CD4-positive, alpha-beta T cell (primary cell): ENCODE measurements at regions not wholly inside any gene's neighbourhood (a gene's known extent, or its start where the extent isn't known, plus 50 kb on each side); places are given as distances from the start of the nearest gene placed in this dataset.

Experiments used
- ATAC-seq: fragments of 200-7000 bp; cut with Tn5 transposase; one replicate; pipeline ENCODE4 v1.10.0; 2022; ENCODE audit warnings: mild to moderate bottlenecking; ENCODE audit not compliant: poor library complexity
- CTCF ChIA-PET: fragments of 350-600 bp; sonication (Branson Sonifier 250); formaldehyde crosslinking; loops from one replicate; lab custom pipeline; 2021; ENCODE audit warnings: antibody characterized with exemption, inconsistent platforms; lab: Charles Lee
- POLR2A ChIA-PET: fragments of 350-600 bp; sonication (Branson Sonifier 250); formaldehyde crosslinking; loops from one replicate; lab custom pipeline; 2021; ENCODE audit warnings: antibody characterized with exemption, inconsistent platforms; lab: Charles Lee
- DNase-seq, 14 experiments: peaks; one replicate each; pipeline ENCODE4 v3.0.0-alpha.2; 2013 to 2020; ENCODE audit warnings: mixed read lengths in 2 of 14
- H3K27ac ChIP-seq, 2 donors: one replicate each; pipeline versions ENCODE4 v1.5.1 to v1.7.0; 2013; ENCODE audit warnings: low read length in 2 of 2, low read depth in 1 of 2, mild to moderate bottlenecking in 1 of 2
- H3K27me3 ChIP-seq, 2 experiments: 1 replicate in 1 of 2; 2 replicates in 1 of 2; pipeline versions ENCODE4 v1.6.1 to v1.7.0; 2013; ENCODE audit warnings: low read length in 2 of 2, control low read depth in 1 of 2, mild to moderate bottlenecking in 1 of 2, moderate library complexity in 1 of 2; ENCODE audit not compliant: insufficient read depth in 2 of 2, control insufficient read depth in 1 of 2
- H3K36me3 ChIP-seq: one replicate; pipeline ENCODE4 v1.6.1; 2013; ENCODE audit warnings: low read length, control low read depth; ENCODE audit not compliant: insufficient read depth
- H3K4me1 ChIP-seq: one replicate; pipeline ENCODE4 v1.6.1; 2013; ENCODE audit warnings: low read length, control low read depth; ENCODE audit not compliant: insufficient read depth
- H3K4me3 ChIP-seq: one replicate; pipeline ENCODE4 v1.5.1; 2013; ENCODE audit warnings: mild to moderate bottlenecking, low read length, moderate library complexity
- H3K9me3 ChIP-seq, 2 experiments: 1 replicate in 1 of 2; 2 replicates in 1 of 2; pipeline versions ENCODE4 v1.6.1 to v1.7.0; 2013; ENCODE audit warnings: low read length in 2 of 2, mild to moderate bottlenecking in 2 of 2, control low read depth in 1 of 2, moderate library complexity in 1 of 2; ENCODE audit not compliant: control insufficient read depth in 1 of 2, insufficient read depth in 1 of 2
- H3K27ac Mint-ChIP-seq: one replicate; pipeline ENCODE4 v1.8.0; 2020; ENCODE audit warnings: mixed read lengths
- H3K27me3 Mint-ChIP-seq: one replicate; pipeline ENCODE4 v1.8.0; 2021; ENCODE audit warnings: mixed read lengths
- H3K36me3 Mint-ChIP-seq: one replicate; pipeline ENCODE4 v1.8.0; 2021; ENCODE audit warnings: low read depth, mixed read lengths
- H3K4me1 Mint-ChIP-seq: one replicate; pipeline ENCODE4 v1.8.0; 2021; ENCODE audit warnings: low read depth, mixed read lengths
- H3K4me3 Mint-ChIP-seq: one replicate; pipeline ENCODE4 v1.8.0; 2020; ENCODE audit warnings: mild to moderate bottlenecking, mixed read lengths
- H3K9me3 Mint-ChIP-seq: one replicate; pipeline ENCODE4 v1.8.0; 2020; ENCODE audit warnings: mixed read lengths
- CTCF ChIP-seq: fragments of 200-600 bp; IDR thresholded peaks from one replicate; pipeline ENCODE4 v1.8.0; 2022; ENCODE audit warnings: antibody characterized with exemption, mild to moderate bottlenecking
- intact Hi-C, 2 experiments: fragments of 100-400 bp; cut with DNase I in 1 of 2; cut with micrococcal nuclease in 1 of 2; formaldehyde crosslinking; loops; one replicate each; pipeline versions ENCODE4 v1.15.1 to v1.9.0; 2023 to 2025; cut with DNase I, micrococcal nuclease

GRCh38 chr4:152064753-152065152 is 303.9 kb upstream of the GATB start:
- no peaks in the 10 kb centered on the region for H3K27me3 Mint-ChIP-seq
- H3K27ac ChIP-seq = no peak overlapping the region
- CTCF ChIA-PET = interaction anchor here (1.1 kb wide), 1 partner anchor 38 kb away, joined by 4 read pairs; no protein-coding TSS in a partner anchor
- ATAC-seq = no peak
- intact Hi-C loops = loop anchor here (5.0 to 10.0 kb wide), 3 partner anchors 53 to 290 kb away; no protein-coding TSS in a partner anchor
- no peak overlapping the region for H3K4me3 ChIP-seq
- H3K36me3 Mint-ChIP-seq = no peaks in the 10 kb centered on the region
- no peaks in the 10 kb centered on the region for H3K27me3 ChIP-seq
- peaks cover 4% of the 10 kb centered on the region for H3K9me3 Mint-ChIP-seq
- H3K36me3 ChIP-seq = no peaks in the 10 kb centered on the region
- no peak overlapping the region for H3K4me3 Mint-ChIP-seq
- POLR2A ChIA-PET = interaction anchor here (2.1 kb wide), 1 partner anchor 36 kb away, joined by 11 read pairs; no protein-coding TSS in a partner anchor
- H3K4me1 Mint-ChIP-seq = peaks cover 63% of the 10 kb centered on the region
- H3K4me1 ChIP-seq = peaks cover 31% of the 10 kb centered on the region
- no peak for TF ChIP-seq CTCF
- no peaks in the 10 kb centered on the region for H3K9me3 ChIP-seq
- no peak for DNase-seq
- no peak overlapping the region for H3K27ac Mint-ChIP-seq

- peaks cover 63% of the 10 kb centered on the region for H3K4me1 Mint-ChIP-seq
- H3K4me1 ChIP-seq = peaks cover 31% of the 10 kb centered on the region
- CTCF ChIA-PET = interaction anchor here (0.7 to 1.1 kb wide), 2 partner anchors 9 to 38 kb away, joined by 3 to 4 read pairs; no protein-coding TSS in a partner anchor
- no peak overlapping the region for H3K4me3 ChIP-seq
- POLR2A ChIA-PET = interaction anchor here (0.9 to 2.1 kb wide), 2 partner anchors 36 to 73 kb away, joined by 4 to 11 read pairs; no protein-coding TSS in a partner anchor
- no peak overlapping the region for H3K4me3 Mint-ChIP-seq
- no peak for TF ChIP-seq CTCF
- H3K9me3 ChIP-seq = no peaks in the 10 kb centered on the region
- H3K27ac ChIP-seq = no peak overlapping the region
- no peaks in the 10 kb centered on the region for H3K36me3 Mint-ChIP-seq
- peaks cover 4% of the 10 kb centered on the region for H3K9me3 Mint-ChIP-seq
- intact Hi-C loops = loop anchor here in 1 of 2 experiments (10.0 kb wide), 1 partner anchor 291 kb away; no protein-coding TSS in a partner anchor
- H3K36me3 ChIP-seq = no peaks in the 10 kb centered on the region
- no peak for ATAC-seq
- no peaks in the 10 kb centered on the region for H3K27me3 ChIP-seq
- no peaks in the 10 kb centered on the region for H3K27me3 Mint-ChIP-seq
- no peak for DNase-seq
- peak overlapping the region; percentile 25 for H3K27ac Mint-ChIP-seq
Measured at GRCh38 chr4:152064282-152064681, 303.5 kb upstream of the GATB start.

GRCh38 chr4:152063621-152064240 is 302.9 kb upstream of the GATB start:
- no peaks in the 10 kb centered on the region for H3K27me3 Mint-ChIP-seq
- H3K4me3 Mint-ChIP-seq = no peak overlapping the region
- H3K36me3 ChIP-seq = no peaks in the 10 kb centered on the region
- ATAC-seq (peak; percentile 98), DNase-seq (peak; percentile 19 to 75 (median 39))
- H3K9me3 Mint-ChIP-seq = peaks cover under 1% of the 10 kb centered on the region
- no peak overlapping the region for H3K4me3 ChIP-seq
- CTCF ChIA-PET = interaction anchor here (0.7 to 1.1 kb wide), 2 partner anchors 10 to 39 kb away, joined by 3 to 4 read pairs; no protein-coding TSS in a partner anchor
- no peaks in the 10 kb centered on the region for H3K36me3 Mint-ChIP-seq
- peak overlapping the region; percentile 25 for H3K27ac Mint-ChIP-seq
- intact Hi-C loops = loop anchor here in 1 of 2 experiments (10.0 kb wide), 1 partner anchor 291 kb away; no protein-coding TSS in a partner anchor
- POLR2A ChIA-PET = interaction anchor here (0.9 to 2.1 kb wide), 2 partner anchors 37 to 72 kb away, joined by 4 to 11 read pairs; no protein-coding TSS in a partner anchor
- H3K9me3 ChIP-seq = no peaks in the 10 kb centered on the region
- H3K27ac ChIP-seq = no peak overlapping the region
- no peaks in the 10 kb centered on the region for H3K27me3 ChIP-seq
- TF ChIP-seq CTCF = no peak
- peaks cover 58% of the 10 kb centered on the region for H3K4me1 Mint-ChIP-seq
- peaks cover 29% of the 10 kb centered on the region for H3K4me1 ChIP-seq
